Daoy (cell line): ENCODE measurements at regions not wholly inside any gene's neighbourhood (a gene's known extent, or its start where the extent isn't known, plus 50 kb on each side); places are given as distances from the start of the nearest gene placed in this dataset.

Experiments
- DNase-seq: peaks from one replicate; pipeline ENCODE4 v3.0.0-alpha.2; 2015; ENCODE audit warnings: low read depth

GRCh38 chr21:26784974-26785373, 60.2 kb downstream of the ADAMTS1 start:
- DNase-seq = no peak

GRCh38 chr21:26783466-26784195, 61.6 kb downstream of the ADAMTS1 start:
- DNase-seq = no peak

- no peak for DNase-seq
These were observed 62.5 kb downstream of the ADAMTS1 start for GRCh38 chr21:26782747-26783146.

GRCh38 chr21:26782331-26782730, 62.9 kb downstream of the ADAMTS1 start:
- no peak for DNase-seq

- no peak for DNase-seq
These were observed 63.9 kb downstream of the ADAMTS1 start for GRCh38 chr21:26781331-26781730.

- no peak for DNase-seq
These were observed 68.0 kb downstream of the ADAMTS1 start for GRCh38 chr21:26777166-26777565.

- no peak for DNase-seq
These were observed 68.7 kb downstream of the ADAMTS1 start for GRCh38 chr21:26776310-26777021.

- no peak for DNase-seq
These were observed 72.2 kb downstream of the ADAMTS1 start for GRCh38 chr21:26773058-26773457.

GRCh38 chr21:26769613-26770188, 75.5 kb downstream of the ADAMTS1 start:
- DNase-seq = no peak

GRCh38 chr21:26766826-26767325, 78.3 kb downstream of the ADAMTS1 start:
- DNase-seq = no peak

GRCh38 chr21:26761174-26761915, 83.9 kb downstream of the ADAMTS1 start:
- peak; percentile 11 for DNase-seq

GRCh38 chr21:26759731-26760130, 85.5 kb downstream of the ADAMTS1 start:
- no peak for DNase-seq

- DNase-seq = no peak
These were observed 86.9 kb downstream of the ADAMTS1 start for GRCh38 chr21:26758083-26758880.

GRCh38 chr21:26756491-26757159, 88.6 kb downstream of the ADAMTS1 start:
- peak; percentile 12 for DNase-seq

- no peak for DNase-seq
These were observed 90.4 kb downstream of the ADAMTS1 start for GRCh38 chr21:26754853-26755252.

GRCh38 chr21:26753822-26754221, 91.4 kb downstream of the ADAMTS1 start:
- DNase-seq = peak; percentile 13

- DNase-seq = no peak
These were observed 92.4 kb downstream of the ADAMTS1 start for GRCh38 chr21:26752849-26753248.

- no peak for DNase-seq
These were observed 93.9 kb downstream of the ADAMTS1 start for GRCh38 chr21:26751305-26751704.

GRCh38 chr21:26748066-26748465, 97.1 kb downstream of the ADAMTS1 start:
- no peak for DNase-seq

GRCh38 chr21:26747216-26747615, 98.0 kb downstream of the ADAMTS1 start:
- no peak for DNase-seq

GRCh38 chr21:26743524-26743923, 101.7 kb downstream of the ADAMTS1 start:
- DNase-seq = no peak
